ENCODE measurements at regions not wholly inside any gene's neighbourhood (a gene's known extent, or its start where the extent isn't known, plus 50 kb on each side); places are given as distances from the start of the nearest gene placed in this dataset.

DNA sequence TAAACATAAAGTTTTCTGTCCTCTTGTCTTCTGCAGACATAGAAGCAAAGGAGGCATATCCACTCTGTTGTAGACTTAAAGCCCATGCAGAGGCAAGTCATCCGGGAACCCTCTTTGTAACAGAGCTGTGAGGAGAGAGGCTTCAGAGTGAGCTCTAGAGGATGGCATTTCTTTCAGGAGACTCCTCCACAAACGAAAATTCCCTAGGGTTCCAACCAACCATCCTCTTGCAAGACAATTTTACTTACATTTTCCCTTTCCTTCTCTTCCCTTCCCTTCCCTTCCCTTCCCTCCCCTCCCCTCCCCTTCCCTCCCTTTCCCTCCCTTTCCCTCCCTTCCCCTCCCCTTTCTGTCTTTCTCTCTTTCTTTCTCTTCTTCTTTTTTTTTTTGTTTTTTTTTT is 446.3 kb upstream of the MAP2 start:
- DNase-seq (ENCODE audit: low read depth, low spot score) (no peak), FAIRE-seq (no peak)
- Histone ChIP-seq H3K9me3 (ENCODE audit: control insufficient read depth, low read depth, low read length) (no peaks in the 10 kb centered on the region), H3K9me1 (ENCODE audit: control insufficient read depth, extremely low read depth, insufficient read depth, low read length) (no peaks in the 10 kb centered on the region), H3K36me3 (ENCODE audit: control insufficient read depth in 2 of 2, extremely low read depth in 1 of 2, insufficient read depth in 2 of 2, low read length in 2 of 2) (no peaks in the 10 kb centered on the region), H3K4me2 (ENCODE audit: control insufficient read depth, extremely low read depth, insufficient read depth, low read depth, low read length) (no peak overlapping the region), H3K27me3 (ENCODE audit: control insufficient read depth, extremely low read depth, insufficient read depth, low read length) (no peaks in the 10 kb centered on the region), H4K20me1 (ENCODE audit: control insufficient read depth, extremely low read depth, insufficient read depth, low read length) (no peaks in the 10 kb centered on the region), H3K4me1 (ENCODE audit: control insufficient read depth, extremely low read depth, insufficient read depth, low read length) (peaks cover 7% of the 10 kb centered on the region), H3K27ac (ENCODE audit: control insufficient read depth, insufficient read depth, low read length) (no peak overlapping the region), H3K79me2 (ENCODE audit: control insufficient read depth, insufficient read depth, low read length) (no peaks in the 10 kb centered on the region), H2AFZ (ENCODE audit: control insufficient read depth, low read length) (no peak overlapping the region), H3K4me3 (ENCODE audit: control insufficient read depth in 2 of 3, extremely low read depth in 1 of 3, insufficient read depth in 2 of 3, low read depth in 1 of 3, low read length in 3 of 3) (no peak overlapping the region), H3K9ac (ENCODE audit: control insufficient read depth, extremely low read depth, insufficient read depth, low read length) (no peak overlapping the region)
- TF ChIP-seq EZH2 (IDR thresholded peaks at IDR 0.05; ENCODE audit: low read length) = no peak
- TF ChIP-seq, protein P1, sequence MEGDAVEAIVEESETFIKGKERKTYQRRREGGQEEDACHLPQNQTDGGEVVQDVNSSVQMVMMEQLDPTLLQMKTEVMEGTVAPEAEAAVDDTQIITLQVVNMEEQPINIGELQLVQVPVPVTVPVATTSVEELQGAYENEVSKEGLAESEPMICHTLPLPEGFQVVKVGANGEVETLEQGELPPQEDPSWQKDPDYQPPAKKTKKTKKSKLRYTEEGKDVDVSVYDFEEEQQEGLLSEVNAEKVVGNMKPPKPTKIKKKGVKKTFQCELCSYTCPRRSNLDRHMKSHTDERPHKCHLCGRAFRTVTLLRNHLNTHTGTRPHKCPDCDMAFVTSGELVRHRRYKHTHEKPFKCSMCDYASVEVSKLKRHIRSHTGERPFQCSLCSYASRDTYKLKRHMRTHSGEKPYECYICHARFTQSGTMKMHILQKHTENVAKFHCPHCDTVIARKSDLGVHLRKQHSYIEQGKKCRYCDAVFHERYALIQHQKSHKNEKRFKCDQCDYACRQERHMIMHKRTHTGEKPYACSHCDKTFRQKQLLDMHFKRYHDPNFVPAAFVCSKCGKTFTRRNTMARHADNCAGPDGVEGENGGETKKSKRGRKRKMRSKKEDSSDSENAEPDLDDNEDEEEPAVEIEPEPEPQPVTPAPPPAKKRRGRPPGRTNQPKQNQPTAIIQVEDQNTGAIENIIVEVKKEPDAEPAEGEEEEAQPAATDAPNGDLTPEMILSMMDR (optimal IDR thresholded peaks at IDR 0.05 in 1 of 3, IDR thresholded peaks at IDR 0.05 in 1 of 3, conservative IDR thresholded peaks at IDR 0.05 in 1 of 3; ENCODE audit: extremely low read depth in 1 of 3, insufficient read depth in 2 of 3, low read length in 3 of 3) = no peak
- dilution Hi-C loops (cut with MboI; ENCODE audit: extremely low pct_ligation_motif_present, low sequenced_read_pairs) = no loop called here

DNA sequence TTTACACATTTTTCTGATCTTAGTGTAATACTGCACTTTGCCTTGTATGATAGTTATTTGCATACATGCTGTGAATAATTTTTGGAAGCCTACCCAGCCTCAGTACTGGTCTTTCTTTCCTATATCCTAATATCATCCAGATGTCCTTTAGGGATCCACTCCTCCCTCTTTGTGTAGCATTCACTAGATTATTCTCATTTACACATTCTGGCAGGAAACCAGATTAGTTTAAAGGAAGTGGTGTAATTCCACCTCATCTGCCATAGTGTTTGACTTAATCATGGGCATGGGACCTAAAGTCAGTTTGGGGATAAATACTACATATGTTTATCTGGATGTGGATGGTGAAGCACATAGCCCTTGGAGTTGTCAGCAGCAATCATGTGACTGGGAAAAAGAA is 444.9 kb upstream of the MAP2 start:
- FAIRE-seq = peak; percentile 76
- Histone ChIP-seq H3K36me3 (ENCODE audit: control insufficient read depth in 2 of 2, extremely low read depth in 1 of 2, insufficient read depth in 2 of 2, low read length in 2 of 2) (no peaks in the 10 kb centered on the region), H3K9ac (ENCODE audit: control insufficient read depth, extremely low read depth, insufficient read depth, low read length) (no peak overlapping the region), H2AFZ (ENCODE audit: control insufficient read depth, low read length) (no peak overlapping the region), H3K4me1 (ENCODE audit: control insufficient read depth, extremely low read depth, insufficient read depth, low read length) (peaks cover 15% of the 10 kb centered on the region), H3K27me3 (ENCODE audit: control insufficient read depth, extremely low read depth, insufficient read depth, low read length) (no peaks in the 10 kb centered on the region), H3K4me2 (ENCODE audit: control insufficient read depth, extremely low read depth, insufficient read depth, low read depth, low read length) (no peak overlapping the region), H3K27ac (ENCODE audit: control insufficient read depth, insufficient read depth, low read length) (no peak overlapping the region), H3K9me3 (ENCODE audit: control insufficient read depth, low read depth, low read length) (no peaks in the 10 kb centered on the region), H3K79me2 (ENCODE audit: control insufficient read depth, insufficient read depth, low read length) (no peaks in the 10 kb centered on the region), H3K4me3 (ENCODE audit: control insufficient read depth in 2 of 3, extremely low read depth in 1 of 3, insufficient read depth in 2 of 3, low read depth in 1 of 3, low read length in 3 of 3) (no peak overlapping the region), H4K20me1 (ENCODE audit: control insufficient read depth, extremely low read depth, insufficient read depth, low read length) (no peaks in the 10 kb centered on the region), H3K9me1 (ENCODE audit: control insufficient read depth, extremely low read depth, insufficient read depth, low read length) (no peaks in the 10 kb centered on the region)
- dilution Hi-C loops (cut with MboI; ENCODE audit: extremely low pct_ligation_motif_present, low sequenced_read_pairs) = no loop called here
- no peak for DNase-seq (ENCODE audit: low read depth, low spot score)
- TF ChIP-seq, protein P1 (optimal IDR thresholded peaks at IDR 0.05 in 1 of 3, IDR thresholded peaks at IDR 0.05 in 1 of 3, conservative IDR thresholded peaks at IDR 0.05 in 1 of 3; ENCODE audit: extremely low read depth in 1 of 3, insufficient read depth in 2 of 3, low read length in 3 of 3) = no peak
- no peak for TF ChIP-seq EZH2 (IDR thresholded peaks at IDR 0.05; ENCODE audit: low read length)

All from keratinocyte (primary cell).